Suprapubic skin (tissue), 4 donors: ENCODE measurements at regions not wholly inside any gene's neighbourhood (a gene's known extent, or its start where the extent isn't known, plus 50 kb on each side); places are given as distances from the start of the nearest gene placed in this dataset.

ENCODE experiments used
- DNase-seq, 2 donors: peaks; one replicate each; pipeline ENCODE4 v3.0.0-alpha.2; 2019; ENCODE audit warnings: low spot score in 2 of 2
- H3K27ac ChIP-seq: fragments of 200-600 bp; sonication (generic); one replicate; pipeline ENCODE4 v1.5.1; 2019
- H3K27me3 ChIP-seq: fragments of 200-600 bp; sonication (generic); one replicate; pipeline ENCODE4 v1.5.1; 2019
- H3K36me3 ChIP-seq: fragments of 200-600 bp; sonication (generic); one replicate; pipeline ENCODE4 v1.5.1; 2019
- H3K4me1 ChIP-seq: fragments of 200-600 bp; sonication (generic); one replicate; pipeline ENCODE4 v1.5.1; 2019
- H3K4me3 ChIP-seq: fragments of 200-600 bp; sonication (generic); one replicate; pipeline ENCODE4 v1.5.1; 2019; ENCODE audit warnings: mild to moderate bottlenecking
- H3K9me3 ChIP-seq: fragments of 200-600 bp; sonication (generic); one replicate; pipeline ENCODE4 v1.5.1; 2019
- EP300 ChIP-seq: sonication (generic); formaldehyde crosslinking; IDR thresholded peaks from one replicate; pipeline ENCODE4 v1.6.1; 2017; ENCODE audit warnings: antibody characterized with exemption
- POLR2A ChIP-seq, 2 donors: fragments of 450-650 bp; IDR thresholded peaks; one replicate each; pipeline ENCODE4 v1.6.1; 2017; ENCODE audit warnings: antibody characterized with exemption in 2 of 2, mild to moderate bottlenecking in 2 of 2, moderate library complexity in 2 of 2
- POLR2AphosphoS5 ChIP-seq, 3 donors: sonication (generic); formaldehyde crosslinking; IDR thresholded peaks; one replicate each; pipeline ENCODE4 v1.6.1; 2017; ENCODE audit warnings: antibody characterized with exemption in 3 of 3
- WGBS: methylation state at CpG from one replicate; pipeline ENCODE4 v1.1.5; 2018; 5-methylcytosine and 5-hydroxymethylcytosine counted together
- TF ChIP-seq, protein P1 (sequence below), 2 donors: fragments of 200-600 bp in 1 of 2; fragments of 450-650 bp in 1 of 2; sonication (generic) in 1 of 2; IDR thresholded peaks; one replicate each; pipeline ENCODE4 v1.5.1; 2016 to 2019; ENCODE audit warnings: antibody characterized with exemption in 2 of 2, mild to moderate bottlenecking in 1 of 2, moderate library complexity in 1 of 2

DNA sequence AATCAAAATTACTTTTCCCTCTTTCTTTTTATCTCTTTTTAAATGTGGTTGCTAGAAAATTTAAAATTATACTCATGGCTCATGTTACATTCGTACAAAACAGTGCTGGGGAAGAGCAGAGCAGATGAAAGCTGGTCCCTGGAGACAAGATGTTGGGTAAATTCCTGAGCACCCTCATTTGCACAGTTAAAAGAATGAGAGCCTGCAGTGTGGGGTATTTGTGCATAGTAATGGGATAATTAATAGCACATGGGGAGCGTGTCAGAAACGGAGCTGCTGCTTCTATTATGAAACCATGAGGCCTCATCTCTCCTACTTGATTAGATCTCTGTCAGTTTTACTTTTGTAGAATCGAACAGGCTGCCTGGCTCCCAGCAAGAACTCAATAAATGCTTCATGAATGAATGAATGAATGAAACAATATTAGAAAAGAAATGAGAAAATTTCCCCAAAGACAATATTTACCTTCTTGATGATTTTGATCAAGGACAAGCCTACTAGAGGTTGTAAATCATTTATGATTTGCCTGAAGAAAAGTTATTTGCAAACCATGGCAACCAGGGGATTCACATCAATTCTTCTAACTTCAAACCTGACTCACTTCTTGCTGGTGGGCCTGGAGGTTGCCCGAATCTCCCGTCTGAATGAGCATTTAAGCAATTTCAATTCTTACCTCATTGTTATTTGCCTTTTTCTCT, 177.2 kb upstream of the TUT7 start:
- WGBS: 49% methylated on average over 6 of the region's 6 CpGs
- Histone ChIP-seq H3K4me1 (peaks cover 16% of the 10 kb centered on the region), H3K9me3 (no peaks in the 10 kb centered on the region), H3K27me3 (peaks cover 9% of the 10 kb centered on the region), H3K27ac (no peak overlapping the region), H3K36me3 (no peaks in the 10 kb centered on the region), H3K4me3 (no peak overlapping the region)
- TF ChIP-seq POLR2AphosphoS5 (IDR thresholded peaks at IDR 0.05): no peak
- TF ChIP-seq, protein P1, sequence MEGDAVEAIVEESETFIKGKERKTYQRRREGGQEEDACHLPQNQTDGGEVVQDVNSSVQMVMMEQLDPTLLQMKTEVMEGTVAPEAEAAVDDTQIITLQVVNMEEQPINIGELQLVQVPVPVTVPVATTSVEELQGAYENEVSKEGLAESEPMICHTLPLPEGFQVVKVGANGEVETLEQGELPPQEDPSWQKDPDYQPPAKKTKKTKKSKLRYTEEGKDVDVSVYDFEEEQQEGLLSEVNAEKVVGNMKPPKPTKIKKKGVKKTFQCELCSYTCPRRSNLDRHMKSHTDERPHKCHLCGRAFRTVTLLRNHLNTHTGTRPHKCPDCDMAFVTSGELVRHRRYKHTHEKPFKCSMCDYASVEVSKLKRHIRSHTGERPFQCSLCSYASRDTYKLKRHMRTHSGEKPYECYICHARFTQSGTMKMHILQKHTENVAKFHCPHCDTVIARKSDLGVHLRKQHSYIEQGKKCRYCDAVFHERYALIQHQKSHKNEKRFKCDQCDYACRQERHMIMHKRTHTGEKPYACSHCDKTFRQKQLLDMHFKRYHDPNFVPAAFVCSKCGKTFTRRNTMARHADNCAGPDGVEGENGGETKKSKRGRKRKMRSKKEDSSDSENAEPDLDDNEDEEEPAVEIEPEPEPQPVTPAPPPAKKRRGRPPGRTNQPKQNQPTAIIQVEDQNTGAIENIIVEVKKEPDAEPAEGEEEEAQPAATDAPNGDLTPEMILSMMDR (IDR thresholded peaks at IDR 0.05): no peak
- TF ChIP-seq POLR2A (IDR thresholded peaks at IDR 0.05): no peak
- no peak for TF ChIP-seq EP300
- DNase-seq: no peak

DNA sequence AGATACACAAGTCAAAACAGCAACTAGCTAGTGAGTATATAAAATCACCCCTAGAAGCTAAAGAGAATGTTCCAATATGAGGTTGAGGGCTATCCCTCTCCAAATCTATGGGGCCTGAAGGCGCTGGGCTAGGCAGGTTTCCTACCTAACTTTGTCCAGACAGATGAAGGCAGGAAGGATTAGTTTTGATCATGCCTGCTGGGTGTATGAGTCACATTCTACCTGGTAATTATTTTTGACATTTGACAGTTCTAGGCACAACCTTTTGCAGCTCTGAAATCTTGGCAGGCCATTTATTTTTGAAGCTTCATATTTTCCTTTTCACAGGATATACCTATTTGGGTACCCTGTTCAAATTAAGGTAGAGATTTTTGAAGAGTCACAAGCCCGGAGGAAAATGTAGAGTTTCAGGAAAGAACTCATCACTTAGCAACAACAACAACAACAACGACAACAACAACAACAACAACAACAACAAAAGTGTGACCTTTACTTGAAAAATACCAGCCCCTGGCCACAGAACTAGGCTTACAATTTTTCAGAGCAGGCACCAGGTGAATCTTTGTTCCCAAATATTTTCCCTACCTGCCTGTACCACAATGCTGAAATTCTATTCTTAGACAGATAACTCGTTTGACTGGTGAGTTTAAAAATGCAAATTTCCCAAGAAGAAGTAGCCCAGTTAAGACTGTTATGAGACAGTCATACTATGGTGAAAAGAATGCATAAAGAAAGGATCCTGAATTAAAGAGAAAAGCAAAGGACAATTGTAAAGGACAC, 175.5 kb upstream of the TUT7 start:
- peaks cover 16% of the 10 kb centered on the region for H3K4me1 ChIP-seq
- TF ChIP-seq POLR2AphosphoS5 (IDR thresholded peaks at IDR 0.05): no peak
- no peak for TF ChIP-seq EP300
- TF ChIP-seq POLR2A (IDR thresholded peaks at IDR 0.05): no peak
- TF ChIP-seq, protein P1 (IDR thresholded peaks at IDR 0.05): no peak
- H3K4me3 ChIP-seq: no peak overlapping the region
- WGBS: 44% methylated on average over 4 of the region's 4 CpGs
- DNase-seq: no peak
- no peak overlapping the region for H3K27ac ChIP-seq
- no peaks in the 10 kb centered on the region for H3K9me3 ChIP-seq
- H3K27me3 ChIP-seq: peaks cover 9% of the 10 kb centered on the region
- H3K36me3 ChIP-seq: no peaks in the 10 kb centered on the region

DNA sequence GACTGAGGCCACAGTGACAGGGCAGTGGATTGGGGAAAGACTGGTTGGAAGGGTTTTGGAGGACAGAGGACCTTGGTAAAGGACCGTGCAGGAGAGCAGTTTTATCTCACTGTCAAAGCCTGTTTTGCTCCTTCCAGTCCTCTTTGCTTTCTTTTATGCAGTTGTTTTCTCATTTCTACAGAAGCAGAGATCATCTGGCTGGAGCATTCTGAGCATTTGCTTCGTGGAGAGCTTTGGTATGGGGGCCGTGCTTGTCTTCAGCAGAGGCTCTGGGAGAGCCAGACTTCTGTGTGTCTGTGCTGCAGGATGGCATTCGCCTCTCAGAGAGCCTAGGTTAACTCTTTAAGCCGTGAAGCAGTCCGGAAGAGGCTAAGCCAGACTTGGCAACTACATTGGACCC, 171.8 kb upstream of the TUT7 start:
- 49% methylated on average over 6 of the region's 6 CpGs for WGBS
- TF ChIP-seq EP300 (no peak), POLR2AphosphoS5 (IDR thresholded peaks at IDR 0.05) (no peak), POLR2A (IDR thresholded peaks at IDR 0.05) (no peak)
- TF ChIP-seq, protein P1 (IDR thresholded peaks at IDR 0.05): no peak
- H3K27ac ChIP-seq: no peak overlapping the region
- peaks cover 13% of the 10 kb centered on the region for H3K4me1 ChIP-seq
- no peak for DNase-seq
- H3K36me3 ChIP-seq: no peaks in the 10 kb centered on the region
- no peak overlapping the region for H3K4me3 ChIP-seq
- H3K9me3 ChIP-seq: no peaks in the 10 kb centered on the region
- H3K27me3 ChIP-seq: peaks cover 9% of the 10 kb centered on the region

DNA sequence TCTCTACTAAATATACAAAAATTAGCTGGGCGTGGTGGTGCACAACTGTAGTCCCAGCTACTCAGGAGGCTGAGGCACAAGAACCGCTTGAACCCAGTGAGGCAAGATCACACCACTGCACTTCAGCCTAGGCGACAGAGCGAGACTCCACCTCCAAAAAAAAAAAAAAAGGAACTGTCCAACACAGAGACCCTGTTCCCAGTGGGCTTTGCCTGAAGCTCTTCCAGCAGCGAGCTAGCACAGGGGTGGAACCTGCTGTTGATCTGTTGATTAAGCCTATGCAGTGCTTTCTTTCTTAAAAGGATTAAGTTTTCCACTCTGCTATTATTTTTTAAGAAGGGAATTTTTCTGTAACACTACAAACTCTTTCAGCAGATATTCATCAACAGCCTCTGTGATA, 171.0 kb upstream of the TUT7 start:
- DNase-seq: no peak
- H3K36me3 ChIP-seq: no peaks in the 10 kb centered on the region
- no peaks in the 10 kb centered on the region for H3K9me3 ChIP-seq
- H3K4me1 ChIP-seq: peaks cover 5% of the 10 kb centered on the region
- H3K27me3 ChIP-seq: peaks cover 9% of the 10 kb centered on the region
- H3K27ac ChIP-seq: no peak overlapping the region
- TF ChIP-seq POLR2AphosphoS5 (IDR thresholded peaks at IDR 0.05) (no peak), EP300 (no peak), POLR2A (IDR thresholded peaks at IDR 0.05) (no peak)
- TF ChIP-seq, protein P1 (IDR thresholded peaks at IDR 0.05): no peak
- H3K4me3 ChIP-seq: no peak overlapping the region
- WGBS: 72% methylated on average over 5 of the region's 5 CpGs

DNA sequence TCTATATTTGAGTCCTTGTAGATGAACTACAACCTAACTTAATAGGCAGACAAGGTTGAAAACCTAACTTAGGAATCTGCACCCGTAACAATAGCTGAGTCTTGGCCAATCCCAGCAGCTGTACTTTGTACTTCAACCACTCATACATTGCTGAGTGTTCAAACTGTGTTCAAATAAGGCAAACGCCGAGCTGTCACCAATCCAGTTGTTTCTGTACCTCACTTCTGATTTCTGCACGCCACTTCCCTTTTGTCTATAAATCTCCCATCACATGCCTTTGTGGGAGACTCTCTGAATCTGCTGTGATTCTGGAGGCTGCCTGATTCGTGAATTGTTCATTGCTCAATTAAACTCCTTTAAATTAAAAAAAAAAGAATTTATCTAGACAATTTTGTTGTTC, 167.8 kb upstream of the TUT7 start:
- TF ChIP-seq EP300: no peak
- no peak overlapping the region for H3K4me3 ChIP-seq
- no peaks in the 10 kb centered on the region for H3K4me1 ChIP-seq
- 83% methylated on average over 5 of the region's 5 CpGs for WGBS
- no peak overlapping the region for H3K27ac ChIP-seq
- H3K36me3 ChIP-seq: no peaks in the 10 kb centered on the region
- DNase-seq: no peak
- H3K27me3 ChIP-seq: no peaks in the 10 kb centered on the region
- no peaks in the 10 kb centered on the region for H3K9me3 ChIP-seq
